ENCODE measurements at regions not wholly inside any gene's neighbourhood (a gene's known extent, or its start where the extent isn't known, plus 50 kb on each side); places are given as distances from the start of the nearest gene placed in this dataset.

- TF ChIP-seq TFAP4 (IDR thresholded peaks at IDR 0.05; ENCODE audit: borderline replicate concordance, low read depth) (no peak), TFDP1 (CRISPR knock-in tag; IDR thresholded peaks at IDR 0.05; ENCODE audit: borderline replicate concordance) (peak; percentile 43; the same call in 1 of the 2 replicates), ETV5 (CRISPR knock-in tag; IDR thresholded peaks at IDR 0.05; ENCODE audit: borderline replicate concordance) (peak; percentile 53; the same call in 1 of the 2 replicates), CREBL2 (CRISPR knock-in tag; IDR thresholded peaks at IDR 0.05; ENCODE audit: borderline replicate concordance) (no peak), ZNF234 (CRISPR knock-in tag; conservative IDR thresholded peaks at IDR 0.05) (no peak), ZNF224 (CRISPR knock-in tag; IDR thresholded peaks at IDR 0.05) (no peak), ZFP37 (CRISPR knock-in tag; IDR thresholded peaks at IDR 0.05; ENCODE audit: borderline replicate concordance) (no peak), PREB (CRISPR knock-in tag; IDR thresholded peaks at IDR 0.05) (no peak), DNMT3B (CRISPR knock-in tag; conservative IDR thresholded peaks at IDR 0.05) (no peak), KLF6 (CRISPR knock-in tag; IDR thresholded peaks at IDR 0.05) (peak; percentile 71; the same call in 1 of the 2 replicates), FOXP1 (IDR thresholded peaks at IDR 0.05) (no peak), FOXP1 (CRISPR knock-in tag; IDR thresholded peaks at IDR 0.05) (peak; percentile 68), ZNF230 (CRISPR knock-in tag; IDR thresholded peaks at IDR 0.05) (peak; percentile 65; the same call in 1 of the 2 replicates), ZNF484 (CRISPR knock-in tag; IDR thresholded peaks at IDR 0.05; ENCODE audit: borderline replicate concordance, low read depth) (no peak), POLR2AphosphoS5 (IDR thresholded peaks at IDR 0.05; ENCODE audit: low read depth, low read length) (peak; percentile 57), POLR2AphosphoS2 (IDR thresholded peaks at IDR 0.05; ENCODE audit: low read depth, low read length) (peak; percentile 58; the same call in 1 of the 2 replicates), MYPOP (CRISPR knock-in tag; IDR thresholded peaks at IDR 0.05) (no peak; the same call in 1 of the 2 replicates), ZBTB39 (CRISPR knock-in tag; IDR thresholded peaks at IDR 0.05) (no peak), ZNF331 (CRISPR knock-in tag; IDR thresholded peaks at IDR 0.05) (peak; percentile 87), ZNF841 (CRISPR knock-in tag; IDR thresholded peaks at IDR 0.05; ENCODE audit: borderline replicate concordance) (no peak), PHF21A (CRISPR knock-in tag; IDR thresholded peaks at IDR 0.05) (peak; percentile 76), ZNF362 (CRISPR knock-in tag; IDR thresholded peaks at IDR 0.05; ENCODE audit: borderline replicate concordance) (no peak)
These were observed 152.4 kb downstream of the TOMM20 start (continued) for GRCh38 chr1:234975941-234976860.
